Endothelial cell of umbilical vein (primary cell): ENCODE measurements at regions not wholly inside any gene's neighbourhood (a gene's known extent, or its start where the extent isn't known, plus 50 kb on each side); places are given as distances from the start of the nearest gene placed in this dataset.

Experiments used
- CTCF ChIP-seq, 2 donors: IDR thresholded peaks; 1 replicate in 1 of 2; 2 replicates in 1 of 2; pipeline ENCODE4 v1.5.1; 2011; ENCODE audit warnings: low read length in 2 of 2, mild to moderate bottlenecking in 2 of 2, moderate library complexity in 2 of 2, control low read depth in 1 of 2, inconsistent platforms in 1 of 2, low read depth in 1 of 2; ENCODE audit not compliant: insufficient read depth in 1 of 2; ENCODE audit errors: extremely low read depth in 1 of 2
- GATA2 ChIP-seq: IDR thresholded peaks from 2 replicates; pipeline ENCODE4 v1.7.0; 2011; ENCODE audit warnings: low read depth, mild to moderate bottlenecking, moderate library complexity, mixed read lengths, low read length; ENCODE audit not compliant: insufficient read length, insufficient read depth
- POLR2AphosphoS5 ChIP-seq: IDR thresholded peaks from 2 replicates; pipeline ENCODE4 v1.6.1; 2012; ENCODE audit warnings: low read depth, mild to moderate bottlenecking, control low read depth, low read length, moderate library complexity; ENCODE audit not compliant: insufficient read depth

- no peak for TF ChIP-seq CTCF (IDR thresholded peaks at IDR 0.05; ENCODE audit: extremely low read depth in 1 of 2, insufficient read depth in 1 of 2, low read depth in 1 of 2, low read length in 2 of 2)
- TF ChIP-seq POLR2AphosphoS5, result no peak
- TF ChIP-seq GATA2, result no peak
Measured at GRCh38 chr12:75564852-75565251, 53.4 kb upstream of the KRR1 start.
